Skeletal muscle cell (primary cell): ENCODE measurements at regions not wholly inside any gene's neighbourhood (a gene's known extent, or its start where the extent isn't known, plus 50 kb on each side); places are given as distances from the start of the nearest gene placed in this dataset.
"Not testable (repeated sequence)": the region's sequence is repeated elsewhere in the genome, so short reads cannot be mapped to it uniquely, and the experiment has no call there.

Source experiments
- DNase-seq: peaks from one replicate; pipeline ENCODE4 v3.0.0-alpha.2; 2010; ENCODE audit warnings: low read depth
- H3K4me3 ChIP-seq: 2 replicates; pipeline ENCODE4 v1.5.1; 2011; ENCODE audit warnings: low read depth, mild to moderate bottlenecking, control low read depth, low read length, moderate library complexity

- no peak for DNase-seq
- H3K4me3 ChIP-seq: no peak overlapping the region
Observed at GRCh38 chr16:88128556-88128955, 177.3 kb downstream of the BANP start.

- H3K4me3 ChIP-seq, DNase-seq: not testable (repeated sequence)
Observed at GRCh38 chr16:88129133-88129532, 177.9 kb downstream of the BANP start.

- DNase-seq: no peak
- H3K4me3 ChIP-seq: no peak overlapping the region
Observed at GRCh38 chr16:88130016-88130415, 178.8 kb downstream of the BANP start.

- no peak for DNase-seq
- H3K4me3 ChIP-seq: no peak overlapping the region
Observed at GRCh38 chr16:88130681-88131080, 179.4 kb downstream of the BANP start.

GRCh38 chr16:88131256-88131655 is 180.0 kb downstream of the BANP start:
- DNase-seq: no peak
- H3K4me3 ChIP-seq: no peak overlapping the region

GRCh38 chr16:88131966-88132365 is 180.7 kb downstream of the BANP start:
- no peak for DNase-seq
- H3K4me3 ChIP-seq: no peak overlapping the region

- DNase-seq: no peak
- H3K4me3 ChIP-seq: no peak overlapping the region
Observed at GRCh38 chr16:88132836-88133506, 181.7 kb downstream of the BANP start.

GRCh38 chr16:88133507-88133843 is 182.2 kb downstream of the BANP start:
- no peak overlapping the region for H3K4me3 ChIP-seq
- DNase-seq: no peak

GRCh38 chr16:88134172-88134898 is 183.1 kb downstream of the BANP start:
- DNase-seq, H3K4me3 ChIP-seq: not testable (repeated sequence)

GRCh38 chr16:88134899-88135682 is 183.9 kb downstream of the BANP start:
- DNase-seq, H3K4me3 ChIP-seq: not testable (repeated sequence)

GRCh38 chr16:88136211-88136713 is 185.0 kb downstream of the BANP start:
- not testable (repeated sequence) for H3K4me3 ChIP-seq, DNase-seq

- not testable (repeated sequence) for DNase-seq, H3K4me3 ChIP-seq
Observed at GRCh38 chr16:88136939-88137338, 185.7 kb downstream of the BANP start.

GRCh38 chr16:88139141-88139540 is 187.9 kb downstream of the BANP start:
- not testable (repeated sequence) for H3K4me3 ChIP-seq, DNase-seq

- DNase-seq, H3K4me3 ChIP-seq: not testable (repeated sequence)
Observed at GRCh38 chr16:88140195-88140594, 189.0 kb downstream of the BANP start.

- DNase-seq: no peak
Observed at GRCh38 chr16:88141580-88141979, 190.3 kb downstream of the BANP start.

GRCh38 chr16:88142056-88142935 is 191.1 kb downstream of the BANP start:
- H3K4me3 ChIP-seq, DNase-seq: not testable (repeated sequence)

More at GRCh38 chr16:88141580-88141979, 190.3 kb downstream of the BANP start:
- H3K4me3 ChIP-seq: no peak overlapping the region

GRCh38 chr16:88143122-88144027 is 192.1 kb downstream of the BANP start:
- H3K4me3 ChIP-seq, DNase-seq: not testable (repeated sequence)

GRCh38 chr16:88144028-88144511 is 192.8 kb downstream of the BANP start:
- H3K4me3 ChIP-seq: no peak overlapping the region
- no peak for DNase-seq
